GM23338 (cell line): ENCODE measurements at regions not wholly inside any gene's neighbourhood (a gene's known extent, or its start where the extent isn't known, plus 50 kb on each side); places are given as distances from the start of the nearest gene placed in this dataset.

Experiments used
- CREB1 ChIP-seq: fragments of 250-450 bp; sonication (Bioruptor Pico); IDR thresholded peaks from 2 replicates; pipeline ENCODE4 v1.5.0; 2020; ENCODE audit warnings: low read depth, mild to moderate bottlenecking, moderate library complexity
- ETS1 ChIP-seq: IDR thresholded peaks from 2 replicates; pipeline ENCODE4 v1.6.1; 2016; ENCODE audit warnings: antibody characterized with exemption
- EZH2 ChIP-seq: fragments of 200-600 bp; sonication (generic); IDR thresholded peaks from one replicate; pipeline ENCODE4 v1.8.0; 2017; ENCODE audit warnings: antibody characterized with exemption, mild to moderate bottlenecking, low read depth; ENCODE audit not compliant: unreplicated experiment
- EZH2phosphoT487 ChIP-seq: fragments of 200-600 bp; sonication (generic); IDR thresholded peaks from one replicate; pipeline ENCODE4 v1.8.1; 2018; ENCODE audit warnings: antibody characterized with exemption; ENCODE audit not compliant: unreplicated experiment
- JUNB ChIP-seq: IDR thresholded peaks from one replicate; pipeline ENCODE4 v1.6.1; 2016; ENCODE audit warnings: antibody characterized with exemption; ENCODE audit not compliant: unreplicated experiment
- NANOG ChIP-seq: IDR thresholded peaks from 2 replicates; pipeline ENCODE4 v1.6.1; 2016; ENCODE audit warnings: antibody characterized with exemption, borderline replicate concordance
- POLR2AphosphoS5 ChIP-seq: IDR thresholded peaks from 2 replicates; pipeline ENCODE4 v1.6.1; 2016; ENCODE audit warnings: antibody characterized with exemption, low read depth
- REST ChIP-seq: IDR thresholded peaks from one replicate; pipeline ENCODE4 v1.6.1; 2018; ENCODE audit warnings: antibody characterized with exemption; ENCODE audit not compliant: unreplicated experiment
- STAT1 ChIP-seq: IDR thresholded peaks from one replicate; pipeline ENCODE4 v1.6.1; 2016; ENCODE audit warnings: antibody characterized with exemption; ENCODE audit not compliant: unreplicated experiment
- ZNF114 ChIP-seq: fragments of 250-450 bp; sonication (Bioruptor Pico); IDR thresholded peaks from 2 replicates; pipeline ENCODE4 v1.5.0; 2020; ENCODE audit warnings: mild to moderate bottlenecking, moderate library complexity
- ZNF331 ChIP-seq: fragments of 250-450 bp; sonication (Bioruptor Pico); IDR thresholded peaks from 2 replicates; pipeline ENCODE4 v1.5.0; 2020; ENCODE audit warnings: low read depth, mild to moderate bottlenecking, moderate library complexity
- TF ChIP-seq, protein P1 (sequence below), 2 experiments: fragments of 200-600 bp in 1 of 2; sonication (generic) in 1 of 2; conservative IDR thresholded peaks; 2 replicates each; pipeline versions ENCODE4 v1.5.1 to v1.6.1; 2016 to 2017; ENCODE audit warnings: antibody characterized with exemption in 2 of 2, low read depth in 2 of 2, mild to moderate bottlenecking in 2 of 2, moderate library complexity in 1 of 2

DNA sequence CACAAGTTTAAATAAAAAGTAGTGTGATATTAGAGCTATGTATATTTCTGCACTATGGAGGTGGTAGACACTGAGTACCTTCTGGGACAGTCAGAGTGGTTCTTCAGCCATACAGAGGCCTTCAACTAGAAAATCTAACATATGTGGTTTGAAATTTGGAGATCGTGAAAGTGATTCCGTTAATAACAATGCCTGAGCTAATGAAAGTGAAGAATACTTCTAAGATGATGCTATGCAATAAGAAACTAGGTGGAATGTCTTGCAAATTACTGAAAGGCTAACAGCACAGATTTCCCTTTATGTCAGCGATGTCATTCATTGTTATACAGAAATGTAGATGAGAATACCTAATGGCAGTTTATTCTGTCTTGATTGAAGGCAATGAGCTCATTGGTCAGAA, 1984.7 kb upstream of the RAG2 start:
- TF ChIP-seq EZH2 (no peak), REST (no peak), CREB1 (no peak), EZH2phosphoT487 (no peak), POLR2AphosphoS5 (no peak), NANOG (no peak), ETS1 (no peak), JUNB (no peak), STAT1 (no peak), ZNF114 (CRISPR knock-in tag) (no peak), ZNF331 (CRISPR knock-in tag) (no peak)
- TF ChIP-seq, protein P1, sequence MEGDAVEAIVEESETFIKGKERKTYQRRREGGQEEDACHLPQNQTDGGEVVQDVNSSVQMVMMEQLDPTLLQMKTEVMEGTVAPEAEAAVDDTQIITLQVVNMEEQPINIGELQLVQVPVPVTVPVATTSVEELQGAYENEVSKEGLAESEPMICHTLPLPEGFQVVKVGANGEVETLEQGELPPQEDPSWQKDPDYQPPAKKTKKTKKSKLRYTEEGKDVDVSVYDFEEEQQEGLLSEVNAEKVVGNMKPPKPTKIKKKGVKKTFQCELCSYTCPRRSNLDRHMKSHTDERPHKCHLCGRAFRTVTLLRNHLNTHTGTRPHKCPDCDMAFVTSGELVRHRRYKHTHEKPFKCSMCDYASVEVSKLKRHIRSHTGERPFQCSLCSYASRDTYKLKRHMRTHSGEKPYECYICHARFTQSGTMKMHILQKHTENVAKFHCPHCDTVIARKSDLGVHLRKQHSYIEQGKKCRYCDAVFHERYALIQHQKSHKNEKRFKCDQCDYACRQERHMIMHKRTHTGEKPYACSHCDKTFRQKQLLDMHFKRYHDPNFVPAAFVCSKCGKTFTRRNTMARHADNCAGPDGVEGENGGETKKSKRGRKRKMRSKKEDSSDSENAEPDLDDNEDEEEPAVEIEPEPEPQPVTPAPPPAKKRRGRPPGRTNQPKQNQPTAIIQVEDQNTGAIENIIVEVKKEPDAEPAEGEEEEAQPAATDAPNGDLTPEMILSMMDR (conservative IDR thresholded peaks at IDR 0.05; ENCODE audit: low read depth in 2 of 2), result no peak
